HG02840 (cell line): ENCODE measurements at regions not wholly inside any gene's neighbourhood (a gene's known extent, or its start where the extent isn't known, plus 50 kb on each side); places are given as distances from the start of the nearest gene placed in this dataset.
"Not testable (repeated sequence)": the region's sequence is repeated elsewhere in the genome, so short reads cannot be mapped to it uniquely, and the experiment has no call there.

Experiments
- ATAC-seq: cut with Tn5 transposase; IDR thresholded peaks from one replicate; pipeline ENCODE4 v1.9.1; 2021; ENCODE audit warnings: mild to moderate bottlenecking, moderate library complexity, moderate number of reproducible peaks; ENCODE audit not compliant: unreplicated experiment, low FRiP score

- no peak for ATAC-seq
Observed at GRCh38 chr2:184270660-184271059, 327.7 kb upstream of the ZNF804A start.

- no peak for ATAC-seq
Observed at GRCh38 chr2:184272056-184272455, 326.3 kb upstream of the ZNF804A start.

GRCh38 chr2:184294831-184295230 lies 303.5 kb upstream of the ZNF804A start:
- no peak for ATAC-seq

- ATAC-seq, result no peak
Observed at GRCh38 chr2:184297085-184297484, 301.2 kb upstream of the ZNF804A start.

- ATAC-seq, result no peak
Observed at GRCh38 chr2:184302506-184302905, 295.8 kb upstream of the ZNF804A start.

GRCh38 chr2:184304006-184304405 lies 294.3 kb upstream of the ZNF804A start:
- no peak for ATAC-seq

GRCh38 chr2:184305105-184305504 lies 293.2 kb upstream of the ZNF804A start:
- ATAC-seq, result no peak

GRCh38 chr2:184308706-184309105 lies 289.6 kb upstream of the ZNF804A start:
- no peak for ATAC-seq

GRCh38 chr2:184312970-184313369 lies 285.4 kb upstream of the ZNF804A start:
- no peak for ATAC-seq

GRCh38 chr2:184314829-184315228 lies 283.5 kb upstream of the ZNF804A start:
- ATAC-seq, result no peak

GRCh38 chr2:184316921-184317320 lies 281.4 kb upstream of the ZNF804A start:
- ATAC-seq, result no peak

- no peak for ATAC-seq
Observed at GRCh38 chr2:184322615-184323014, 275.7 kb upstream of the ZNF804A start.

GRCh38 chr2:184326066-184326465 lies 272.3 kb upstream of the ZNF804A start:
- ATAC-seq, result no peak

GRCh38 chr2:184327805-184328204 lies 270.5 kb upstream of the ZNF804A start:
- not testable (repeated sequence) for ATAC-seq

- ATAC-seq, result not testable (repeated sequence)
Observed at GRCh38 chr2:184330561-184330960, 267.8 kb upstream of the ZNF804A start.

- no peak for ATAC-seq
Observed at GRCh38 chr2:184336688-184337087, 261.6 kb upstream of the ZNF804A start.

- ATAC-seq, result no peak
Observed at GRCh38 chr2:184338771-184339170, 259.6 kb upstream of the ZNF804A start.

- no peak for ATAC-seq
Observed at GRCh38 chr2:184339966-184340365, 258.4 kb upstream of the ZNF804A start.

GRCh38 chr2:184346338-184346862 lies 251.9 kb upstream of the ZNF804A start:
- no peak for ATAC-seq

- no peak for ATAC-seq
Observed at GRCh38 chr2:184351126-184351525, 247.2 kb upstream of the ZNF804A start.

- ATAC-seq, result no peak
Observed at GRCh38 chr2:184357033-184357432, 241.3 kb upstream of the ZNF804A start.

GRCh38 chr2:184359379-184359778 lies 238.9 kb upstream of the ZNF804A start:
- no peak for ATAC-seq

GRCh38 chr2:184363213-184363612 lies 235.1 kb upstream of the ZNF804A start:
- no peak for ATAC-seq
